ENCODE measurements at regions not wholly inside any gene's neighbourhood (a gene's known extent, or its start where the extent isn't known, plus 50 kb on each side); places are given as distances from the start of the nearest gene placed in this dataset.

DNA sequence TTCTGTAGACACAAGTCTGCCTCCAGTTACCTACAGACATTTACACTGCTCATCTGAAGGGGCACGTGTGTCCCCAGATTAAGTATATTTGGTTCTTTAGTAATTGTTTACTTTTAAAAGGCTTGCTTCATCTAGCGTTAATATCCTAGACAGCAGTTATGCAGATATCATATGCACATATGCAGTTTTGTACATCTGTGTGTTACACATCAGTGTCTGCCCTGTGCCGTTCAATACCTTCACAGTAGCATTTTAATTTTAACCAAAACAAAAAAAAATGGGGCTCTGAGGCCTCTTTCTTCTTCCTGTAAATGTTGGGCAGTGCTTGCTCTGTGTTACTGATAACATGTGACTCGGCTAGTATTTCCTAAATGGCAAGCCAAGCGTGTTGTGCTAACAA is 331.4 kb upstream of the MGMT start:
- Histone ChIP-seq H3K36me3 (ENCODE audit: control insufficient read depth in 4 of 4, insufficient read depth in 4 of 4, low read length in 4 of 4) (no peaks in the 10 kb centered on the region), H3K27me3 (ENCODE audit: control insufficient read depth in 3 of 3, insufficient read depth in 3 of 3, low read length in 2 of 3) (peaks cover 0 to 15% (median 15%) of the 10 kb centered on the region in 3 donors), H3K27ac (ENCODE audit: low read depth in 1 of 2, low read length in 1 of 2) (no peak overlapping the region), H3K9ac (ENCODE audit: insufficient read depth in 1 of 2, low read length in 2 of 2) (no peak overlapping the region), H3K4me1 (ENCODE audit: control insufficient read depth in 5 of 5, insufficient read depth in 5 of 5, low read length in 5 of 5) (peaks cover 0 to 21% (median 0%) of the 10 kb centered on the region in 5 donors), H3K4me3 (no peak overlapping the region), H3K9me3 (ENCODE audit: control insufficient read depth in 4 of 4, insufficient read depth in 3 of 4, low read length in 3 of 4) (peaks cover 0 to 4% (median 0%) of the 10 kb centered on the region in 4 donors)
- ATAC-seq (ENCODE audit: insufficient read depth, low FRiP score) (no peak), DNase-seq (no peak)
- 53 to 57% methylated on average over 5 of the region's 5 CpGs for WGBS, 2 donors
- TF ChIP-seq, protein P1, sequence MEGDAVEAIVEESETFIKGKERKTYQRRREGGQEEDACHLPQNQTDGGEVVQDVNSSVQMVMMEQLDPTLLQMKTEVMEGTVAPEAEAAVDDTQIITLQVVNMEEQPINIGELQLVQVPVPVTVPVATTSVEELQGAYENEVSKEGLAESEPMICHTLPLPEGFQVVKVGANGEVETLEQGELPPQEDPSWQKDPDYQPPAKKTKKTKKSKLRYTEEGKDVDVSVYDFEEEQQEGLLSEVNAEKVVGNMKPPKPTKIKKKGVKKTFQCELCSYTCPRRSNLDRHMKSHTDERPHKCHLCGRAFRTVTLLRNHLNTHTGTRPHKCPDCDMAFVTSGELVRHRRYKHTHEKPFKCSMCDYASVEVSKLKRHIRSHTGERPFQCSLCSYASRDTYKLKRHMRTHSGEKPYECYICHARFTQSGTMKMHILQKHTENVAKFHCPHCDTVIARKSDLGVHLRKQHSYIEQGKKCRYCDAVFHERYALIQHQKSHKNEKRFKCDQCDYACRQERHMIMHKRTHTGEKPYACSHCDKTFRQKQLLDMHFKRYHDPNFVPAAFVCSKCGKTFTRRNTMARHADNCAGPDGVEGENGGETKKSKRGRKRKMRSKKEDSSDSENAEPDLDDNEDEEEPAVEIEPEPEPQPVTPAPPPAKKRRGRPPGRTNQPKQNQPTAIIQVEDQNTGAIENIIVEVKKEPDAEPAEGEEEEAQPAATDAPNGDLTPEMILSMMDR (IDR thresholded peaks at IDR 0.05; ENCODE audit: control extremely low read depth, extremely low read depth), result no peak

DNA sequence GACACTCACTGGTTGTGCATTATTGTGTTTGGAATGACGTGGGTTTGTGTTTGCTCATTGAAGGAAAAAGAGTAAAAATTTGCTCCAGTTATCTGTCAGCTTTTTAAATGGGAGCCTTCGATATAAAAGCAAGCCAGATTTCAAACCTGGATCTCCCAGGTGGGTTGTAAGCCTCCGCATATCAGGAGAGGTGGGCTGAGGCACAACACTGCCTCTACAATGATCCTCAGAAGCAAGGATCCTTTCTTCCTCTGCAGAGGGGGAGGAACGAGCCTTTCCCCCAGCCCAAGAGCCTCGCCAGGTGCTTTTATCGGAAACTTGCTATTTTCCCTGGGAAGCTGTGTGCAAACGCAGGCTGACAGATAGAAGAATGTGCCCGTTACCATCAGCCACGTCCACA is 331.0 kb upstream of the MGMT start:
- H3K27me3 ChIP-seq (ENCODE audit: control insufficient read depth in 3 of 3, insufficient read depth in 3 of 3, low read length in 2 of 3), result peaks cover 0 to 15% (median 15%) of the 10 kb centered on the region in 3 donors

DNA sequence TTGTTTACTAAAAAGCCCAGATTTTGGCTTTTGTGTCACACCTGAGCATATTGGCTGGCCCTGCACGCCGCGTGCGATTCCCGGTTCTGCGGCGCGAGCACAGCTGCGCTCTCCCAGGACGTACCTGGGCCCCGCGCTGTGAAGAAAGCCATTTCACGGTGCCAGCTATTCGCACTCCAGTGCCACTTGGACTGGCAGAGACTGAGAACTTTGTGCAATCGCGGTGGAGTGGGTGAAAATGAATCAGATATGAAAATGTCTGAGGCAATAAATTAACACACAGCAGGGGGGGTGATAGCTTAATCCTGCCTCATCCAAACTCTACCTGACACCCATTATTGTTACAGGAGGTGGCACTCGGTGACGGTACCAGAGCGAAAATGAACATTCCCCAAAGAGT is 330.1 kb upstream of the MGMT start:
- 83 to 90% methylated on average over 19 of the region's 19 CpGs for WGBS, 2 donors
- no peak overlapping the region for H3K9ac ChIP-seq (ENCODE audit: insufficient read depth in 1 of 2, low read length in 2 of 2)
- no peak for DNase-seq
- peaks cover 0 to 15% (median 15%) of the 10 kb centered on the region in 3 donors for H3K27me3 ChIP-seq (ENCODE audit: control insufficient read depth in 3 of 3, insufficient read depth in 3 of 3, low read length in 2 of 3)
- H3K9me3 ChIP-seq (ENCODE audit: control insufficient read depth in 4 of 4, insufficient read depth in 3 of 4, low read length in 3 of 4), result peaks cover 0 to 4% (median 0%) of the 10 kb centered on the region in 4 donors
- no peaks in the 10 kb centered on the region for H3K36me3 ChIP-seq (ENCODE audit: control insufficient read depth in 4 of 4, insufficient read depth in 4 of 4, low read length in 4 of 4)
- ATAC-seq (ENCODE audit: insufficient read depth, low FRiP score), result no peak
- peaks cover 0 to 25% (median 0%) of the 10 kb centered on the region in 5 donors for H3K4me1 ChIP-seq (ENCODE audit: control insufficient read depth in 5 of 5, insufficient read depth in 5 of 5, low read length in 5 of 5)
- TF ChIP-seq, protein P1 (IDR thresholded peaks at IDR 0.05; ENCODE audit: control extremely low read depth, extremely low read depth), result no peak
- no peak overlapping the region for H3K27ac ChIP-seq (ENCODE audit: low read depth in 1 of 2, low read length in 1 of 2)
- no peak overlapping the region for H3K4me3 ChIP-seq

More for the DNA sequence above, 331.0 kb upstream of the MGMT start:
- Histone ChIP-seq H3K9me3 (ENCODE audit: control insufficient read depth in 4 of 4, insufficient read depth in 3 of 4, low read length in 3 of 4) (peaks cover 0 to 4% (median 0%) of the 10 kb centered on the region in 4 donors), H3K9ac (ENCODE audit: insufficient read depth in 1 of 2, low read length in 2 of 2) (no peak overlapping the region), H3K4me1 (ENCODE audit: control insufficient read depth in 5 of 5, insufficient read depth in 5 of 5, low read length in 5 of 5) (peaks cover 0 to 24% (median 0%) of the 10 kb centered on the region in 5 donors), H3K4me3 (no peak overlapping the region), H3K36me3 (ENCODE audit: control insufficient read depth in 4 of 4, insufficient read depth in 4 of 4, low read length in 4 of 4) (no peaks in the 10 kb centered on the region), H3K27ac (ENCODE audit: low read depth in 1 of 2, low read length in 1 of 2) (no peak overlapping the region)
- WGBS, 2 donors, result 75 to 84% methylated on average over 9 of the region's 9 CpGs
- no peak for DNase-seq
- TF ChIP-seq, protein P1 (IDR thresholded peaks at IDR 0.05; ENCODE audit: control extremely low read depth, extremely low read depth), result no peak
- ATAC-seq (ENCODE audit: insufficient read depth, low FRiP score), result no peak

All from lung (tissue), 11 donors.